ENCODE measurements at regions not wholly inside any gene's neighbourhood (a gene's known extent, or its start where the extent isn't known, plus 50 kb on each side); places are given as distances from the start of the nearest gene placed in this dataset.
"Not testable (repeated sequence)": the region's sequence is repeated elsewhere in the genome, so short reads cannot be mapped to it uniquely, and the experiment has no call there.

DNA sequence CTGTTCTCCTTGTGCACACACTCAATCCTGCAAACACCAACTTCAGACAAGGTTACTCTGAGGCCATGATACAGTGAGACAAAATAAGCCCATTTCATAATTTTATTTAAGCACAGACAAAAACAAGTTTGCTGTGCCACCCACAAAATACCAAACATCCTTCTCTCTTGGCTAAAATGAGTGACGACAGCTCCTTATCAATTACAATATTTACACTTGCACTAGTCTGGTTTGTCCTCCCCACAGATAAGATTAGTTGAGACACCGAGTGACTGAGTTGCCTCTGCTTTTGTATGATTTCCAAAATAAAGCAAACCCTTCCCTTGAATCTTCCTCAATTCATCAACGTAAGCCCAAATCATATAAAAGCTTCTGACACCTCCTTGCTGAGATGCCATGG lies 233.5 kb upstream of the ATP10A start:
- FAIRE-seq (no peak), DNase-seq (ENCODE audit: extremely low spot score, insufficient read length, low read depth) (no peak)

DNA sequence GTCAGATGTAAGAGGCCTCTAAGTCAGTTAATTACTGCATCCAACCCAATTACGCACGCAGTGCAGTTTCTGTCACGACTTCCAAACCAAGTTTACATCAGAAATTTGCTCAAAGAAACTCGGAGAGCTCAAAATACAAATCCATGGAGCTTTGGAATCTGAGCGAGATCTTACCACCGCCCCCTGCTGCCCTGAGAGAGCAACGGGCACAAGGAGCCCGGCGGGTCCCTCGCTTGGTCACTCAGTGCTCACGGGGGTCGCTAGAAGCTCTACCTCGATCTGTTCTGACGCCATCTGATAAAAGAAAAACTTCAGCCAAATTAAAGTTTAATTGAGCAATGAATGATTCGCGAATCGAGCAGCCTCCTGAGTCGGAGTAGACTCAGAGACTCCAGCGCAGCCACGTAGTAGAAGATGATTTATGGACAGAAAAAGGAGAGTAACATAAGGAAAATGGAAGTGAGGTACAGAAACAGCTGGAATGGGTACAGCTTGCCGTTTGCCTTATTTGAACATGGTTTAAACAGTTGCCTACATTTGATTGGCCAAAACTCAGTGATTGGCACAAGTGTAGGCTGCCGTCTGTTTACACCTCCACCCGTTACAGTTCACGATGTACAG lies 232.7 kb upstream of the ATP10A start:
- FAIRE-seq (no peak), DNase-seq (ENCODE audit: extremely low spot score, insufficient read length, low read depth) (no peak)

DNA sequence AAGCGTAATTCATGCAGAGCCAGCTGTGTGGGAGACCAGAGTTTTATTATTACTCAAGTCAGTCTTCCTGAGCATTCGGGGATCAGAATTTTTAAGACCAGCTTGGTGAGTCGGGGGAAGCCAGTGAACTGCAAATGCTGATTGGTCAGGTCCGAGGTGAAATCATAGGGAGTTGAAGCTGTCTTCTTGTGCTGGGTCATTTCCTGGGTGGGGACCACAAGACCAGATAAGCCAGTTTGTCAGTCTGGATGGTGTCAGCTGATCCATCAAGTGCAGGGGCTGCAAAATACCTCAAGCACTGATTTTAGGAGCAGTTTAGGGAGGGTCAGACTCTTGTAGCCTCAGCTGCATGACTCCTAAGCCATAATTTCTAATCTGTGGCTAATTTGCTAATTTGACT lies 228.1 kb upstream of the ATP10A start:
- no peak for DNase-seq (ENCODE audit: extremely low spot score, insufficient read length, low read depth)
- no peak for FAIRE-seq

DNA sequence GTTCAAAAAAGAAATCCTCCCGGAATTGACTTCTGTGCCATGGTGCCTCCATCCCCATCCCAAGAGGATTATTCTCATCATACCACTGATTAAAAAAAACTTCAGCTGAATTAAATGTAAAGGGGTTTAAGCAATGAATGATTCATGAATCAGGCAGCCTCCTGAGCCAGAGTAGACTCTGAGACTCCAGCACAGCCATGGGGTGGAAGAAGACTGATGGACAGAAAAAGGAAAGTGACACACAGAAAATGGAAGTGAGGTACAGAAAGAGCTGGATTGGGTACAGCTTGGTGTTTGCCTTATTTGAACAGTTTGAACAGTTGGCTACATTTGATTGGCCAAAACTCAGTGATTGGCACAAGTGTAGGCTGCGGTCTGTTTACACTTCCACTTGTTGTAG lies 224.8 kb upstream of the ATP10A start:
- no peak for FAIRE-seq
- no peak for DNase-seq (ENCODE audit: extremely low spot score, insufficient read length, low read depth)

DNA sequence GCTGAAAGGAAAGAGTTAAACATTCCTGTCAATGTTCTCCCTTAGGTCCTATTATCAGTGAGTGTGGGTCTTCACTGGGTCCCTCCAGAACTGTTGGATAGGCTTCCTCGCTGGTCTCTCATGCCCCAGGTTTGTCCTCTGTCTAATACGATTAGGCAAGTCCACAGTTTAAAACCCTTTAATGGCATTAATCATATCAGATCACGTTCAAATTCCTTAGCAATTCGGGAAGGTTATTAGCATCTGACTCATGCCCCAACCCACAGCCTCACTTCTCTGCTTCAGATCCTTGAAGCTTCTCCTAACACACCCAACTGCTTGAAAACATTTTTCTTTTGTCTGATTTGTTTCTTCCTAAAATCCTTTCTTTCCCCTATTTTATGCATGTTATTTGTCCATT lies 224.3 kb upstream of the ATP10A start:
- FAIRE-seq (no peak), DNase-seq (ENCODE audit: extremely low spot score, insufficient read length, low read depth) (no peak)

DNA sequence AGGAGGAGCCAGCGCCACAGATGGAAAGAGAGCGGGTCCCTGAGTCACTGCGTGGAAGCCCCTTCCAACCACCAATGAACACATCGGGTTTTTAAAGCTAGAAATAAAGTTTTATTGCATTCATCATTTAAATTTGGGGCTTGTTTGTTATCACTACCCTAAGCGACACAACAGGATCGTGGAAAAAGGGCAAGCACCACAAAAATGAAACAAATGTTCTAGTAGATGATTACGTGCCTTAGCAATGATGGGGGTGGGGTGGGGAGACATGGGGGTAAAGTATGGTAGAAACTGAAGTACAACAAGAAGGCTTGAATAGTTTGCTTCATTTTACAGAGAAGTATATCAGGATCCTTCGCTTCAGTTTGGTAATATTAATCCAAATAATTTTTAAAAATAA lies 221.6 kb upstream of the ATP10A start:
- DNase-seq (ENCODE audit: extremely low spot score, insufficient read length, low read depth) (no peak), FAIRE-seq (no peak)

DNA sequence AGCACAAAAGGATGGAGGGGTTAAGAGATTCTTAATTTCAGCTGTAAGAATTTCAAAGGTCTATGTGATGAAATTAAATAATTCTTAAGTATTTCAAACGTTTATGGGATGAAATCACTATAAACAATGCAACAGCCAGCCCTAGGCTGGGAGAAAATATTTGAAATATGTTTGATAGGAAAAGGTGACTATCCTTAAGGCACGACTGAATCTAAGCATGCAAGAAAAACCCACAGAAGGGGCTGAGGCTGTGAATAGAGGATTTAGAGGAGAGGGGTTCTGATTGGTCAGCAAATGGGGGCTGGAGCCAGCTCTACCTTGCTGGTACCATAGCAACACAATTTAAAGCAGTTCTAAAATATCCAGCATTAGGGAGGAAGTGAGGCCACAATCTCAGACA lies 220.8 kb upstream of the ATP10A start:
- FAIRE-seq (no peak), DNase-seq (ENCODE audit: extremely low spot score, insufficient read length, low read depth) (no peak)

DNA sequence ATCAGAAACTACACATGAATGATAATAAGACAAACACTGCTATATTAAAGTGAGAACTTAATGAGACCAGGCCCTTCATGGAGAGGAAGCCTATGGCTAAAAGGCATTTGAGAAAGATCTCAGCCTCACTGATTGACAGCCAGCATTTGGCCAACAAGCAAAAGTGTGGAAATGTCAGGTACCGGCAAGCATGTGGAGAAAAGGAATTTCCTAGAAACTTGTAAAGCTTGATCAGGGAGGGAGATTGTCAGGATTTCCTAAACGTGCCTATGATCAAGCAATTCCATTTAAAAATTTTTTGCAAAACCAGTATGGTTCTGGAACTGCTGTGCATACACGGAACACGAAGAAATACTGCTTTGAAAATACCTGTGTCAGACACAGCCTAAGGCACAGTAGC lies 220.3 kb upstream of the ATP10A start:
- FAIRE-seq (no peak), DNase-seq (ENCODE audit: extremely low spot score, insufficient read length, low read depth) (no peak)

DNA sequence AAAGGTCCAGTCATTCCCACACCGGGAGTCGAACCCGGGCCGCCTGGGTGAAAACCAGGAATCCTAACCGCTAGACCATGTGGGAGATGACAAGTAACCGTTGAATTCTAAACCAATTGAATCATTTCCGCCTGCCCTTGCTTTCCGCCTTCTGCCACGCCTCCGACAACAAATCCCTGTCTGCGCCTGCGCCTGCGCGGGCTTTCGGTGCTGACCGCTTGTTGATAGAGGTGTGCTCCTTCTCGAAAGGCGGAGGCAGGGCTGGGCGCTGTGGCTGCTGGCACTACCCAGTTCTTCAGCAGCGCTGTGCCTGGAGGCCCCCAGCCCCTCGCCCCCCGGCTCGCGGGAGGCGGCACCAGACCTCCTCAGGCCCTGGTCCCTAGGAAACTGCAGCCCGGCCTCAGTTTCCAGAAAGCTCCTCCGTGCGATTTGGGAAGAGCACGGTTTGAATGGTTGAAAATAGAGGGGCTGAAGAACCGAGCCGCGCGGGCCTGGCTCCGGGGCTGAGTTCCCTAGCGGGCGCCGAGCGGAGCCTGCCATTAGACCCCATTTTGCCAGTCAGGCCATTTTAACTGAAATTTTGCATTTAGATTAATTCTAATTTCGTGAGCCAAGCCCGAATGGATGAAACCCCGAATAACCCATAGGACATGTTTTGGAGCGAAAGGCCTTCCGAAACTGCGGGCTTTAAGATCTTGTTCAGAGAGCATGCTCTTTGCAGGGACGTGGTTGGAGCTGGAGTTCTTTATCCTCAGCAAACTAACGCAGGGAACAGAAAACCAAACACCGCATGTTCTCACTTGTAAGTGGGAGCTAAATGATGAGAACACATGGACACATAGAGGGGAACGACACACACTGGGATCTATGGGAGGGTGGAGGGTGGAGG lies 219.3 kb upstream of the ATP10A start:
- peak; percentile 60 for FAIRE-seq

DNA sequence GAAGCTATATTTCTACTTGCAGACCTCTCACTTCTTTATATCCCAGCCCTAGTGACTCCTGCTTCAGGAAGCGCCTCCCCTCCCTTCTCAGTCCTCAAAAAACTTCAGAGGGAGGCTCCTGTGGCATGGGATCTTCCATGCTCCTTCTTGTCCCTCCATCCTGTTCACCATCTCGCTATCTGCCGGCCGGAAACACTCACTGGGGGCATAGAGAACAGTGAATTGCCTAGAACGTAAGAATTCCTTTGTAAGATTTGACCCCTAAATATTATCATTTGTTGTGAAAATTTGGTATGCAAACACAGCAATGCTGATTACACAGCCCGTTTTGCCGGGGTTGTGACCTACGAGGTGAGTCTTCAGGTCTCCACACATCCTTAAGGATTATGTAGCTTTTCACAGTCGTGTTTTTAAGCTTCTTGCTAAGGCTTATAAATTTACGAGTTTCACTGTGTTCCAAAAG lies 218.7 kb upstream of the ATP10A start:
- FAIRE-seq (no peak), DNase-seq (ENCODE audit: extremely low spot score, insufficient read length, low read depth) (no peak)

More for the DNA sequence above, 219.3 kb upstream of the ATP10A start:
- peak; percentile 36 for DNase-seq (ENCODE audit: extremely low spot score, insufficient read length, low read depth)

DNA sequence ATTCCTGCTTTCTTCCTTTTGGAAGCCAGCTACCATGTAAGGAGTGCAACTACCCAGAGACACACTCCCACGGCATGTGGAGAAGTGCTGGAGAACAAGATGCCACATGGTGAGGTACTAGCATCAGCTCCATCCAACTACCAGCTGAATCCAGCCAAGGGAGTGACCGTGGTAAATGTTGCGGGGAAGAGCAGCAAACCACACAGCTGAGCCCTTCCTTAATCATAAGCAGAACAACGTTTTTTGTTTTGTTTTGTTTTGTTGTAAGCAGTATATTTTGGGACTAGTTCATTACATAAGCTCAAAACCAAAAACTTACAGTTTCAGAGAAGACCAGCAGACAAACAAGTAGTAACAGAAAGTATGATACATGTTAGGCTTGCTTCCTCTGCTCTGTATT lies 212.6 kb upstream of the ATP10A start:
- FAIRE-seq (no peak), DNase-seq (ENCODE audit: extremely low spot score, insufficient read length, low read depth) (no peak)

DNA sequence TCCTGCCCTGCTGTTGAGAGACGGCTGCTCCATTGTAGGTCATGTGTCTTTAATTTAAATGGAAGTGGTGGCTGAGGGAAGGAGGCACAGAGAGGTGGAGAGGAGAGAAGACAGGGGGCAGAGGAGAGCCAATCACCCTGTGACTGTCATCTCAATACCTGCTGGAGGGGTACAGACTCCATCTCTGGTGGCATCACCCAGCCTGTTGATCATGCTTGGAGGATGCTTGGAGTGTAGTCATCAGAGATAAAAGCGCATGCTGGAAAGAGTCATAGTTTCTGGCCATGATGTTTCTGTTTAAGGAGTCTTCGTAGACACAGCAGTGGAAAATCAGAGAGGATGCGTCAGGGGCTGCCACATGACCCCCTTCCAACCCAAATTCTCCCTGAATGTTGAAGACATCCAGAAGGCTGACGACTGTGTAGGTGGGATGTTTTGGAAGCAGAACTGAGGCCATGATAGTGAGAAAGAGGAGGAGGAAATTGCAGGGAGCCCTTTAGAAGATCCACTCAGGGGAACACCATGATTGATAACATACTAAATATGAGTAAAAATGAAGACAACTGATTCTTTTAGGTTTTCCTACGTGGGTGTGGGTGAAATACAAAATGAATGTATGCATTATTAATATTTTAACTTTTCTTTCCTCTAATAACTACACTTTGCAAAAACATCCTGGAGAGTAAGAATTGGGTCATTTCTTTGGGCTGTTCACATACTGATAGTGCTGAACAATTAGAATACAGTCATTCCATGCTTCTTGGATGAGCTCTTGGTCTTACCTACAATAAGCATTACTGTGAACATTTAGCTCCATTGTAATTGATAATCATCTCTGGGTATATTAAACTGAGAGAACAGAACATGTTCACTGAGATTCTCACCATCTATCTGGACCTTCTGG lies 210.6 kb upstream of the ATP10A start:
- DNase-seq (ENCODE audit: extremely low spot score, insufficient read length, low read depth) (no peak), FAIRE-seq (no peak)

DNA sequence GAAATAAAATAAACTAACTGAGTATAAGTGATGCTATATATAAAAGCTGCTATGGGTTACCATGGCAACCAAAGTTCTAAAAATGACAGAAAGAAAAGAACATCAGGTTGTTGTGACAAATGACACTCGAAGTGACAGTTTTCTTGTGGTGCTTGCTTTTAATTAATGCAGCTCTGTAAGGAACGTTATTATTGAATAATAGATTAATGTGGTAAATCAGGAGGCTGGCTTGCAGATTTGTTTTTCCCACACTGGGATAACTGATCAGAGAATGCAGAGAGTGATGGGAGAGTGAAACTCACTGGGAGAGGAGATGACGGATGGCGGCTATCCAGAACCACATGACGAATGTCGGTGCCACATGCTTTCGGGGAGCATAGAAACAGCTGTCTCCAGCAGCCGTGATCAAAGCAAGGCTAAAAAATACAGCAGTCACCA lies 207.0 kb upstream of the ATP10A start:
- no peak for DNase-seq (ENCODE audit: extremely low spot score, insufficient read length, low read depth)
- no peak for FAIRE-seq

DNA sequence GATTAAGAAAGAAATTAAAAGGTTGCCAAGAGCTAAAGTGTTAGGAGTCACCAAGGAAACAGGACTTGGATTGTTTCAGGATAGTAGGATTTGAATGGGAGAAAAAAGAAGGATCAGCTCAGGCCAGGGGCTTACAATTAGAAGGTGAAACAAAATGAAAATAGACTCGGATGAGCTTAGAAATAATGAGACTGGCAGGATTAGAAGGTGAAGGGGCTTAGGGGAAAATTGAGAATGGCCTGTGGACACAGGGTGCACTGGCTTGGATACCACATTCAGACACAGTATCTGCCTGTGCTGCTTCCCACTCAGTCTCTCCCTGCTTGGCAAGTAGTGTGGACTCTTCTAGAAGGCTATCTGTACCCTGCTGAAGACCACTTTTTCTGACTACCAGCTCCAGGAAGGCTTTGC lies 206.1 kb upstream of the ATP10A start:
- FAIRE-seq (no peak), DNase-seq (ENCODE audit: extremely low spot score, insufficient read length, low read depth) (no peak)

DNA sequence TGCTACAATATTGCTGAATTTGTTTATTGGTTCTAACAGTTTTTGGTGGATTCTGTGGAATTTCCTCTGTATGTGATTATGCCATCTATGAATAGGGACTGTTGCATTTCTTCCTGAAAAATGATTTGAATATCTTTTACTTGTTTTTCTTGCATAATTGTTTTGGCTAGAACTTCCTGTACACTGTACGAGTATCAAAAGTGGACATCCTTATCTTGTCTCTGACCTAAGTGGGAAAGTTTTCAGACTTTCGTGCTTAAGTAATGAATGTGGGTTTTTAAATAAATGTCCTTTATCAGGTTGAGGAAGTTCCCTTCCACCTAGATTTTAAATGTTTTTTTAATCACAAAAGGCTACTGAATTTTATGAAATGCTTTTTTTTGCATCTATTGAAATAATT lies 203.8 kb upstream of the ATP10A start:
- no peak for DNase-seq (ENCODE audit: extremely low spot score, insufficient read length, low read depth)
- FAIRE-seq = no peak

DNA sequence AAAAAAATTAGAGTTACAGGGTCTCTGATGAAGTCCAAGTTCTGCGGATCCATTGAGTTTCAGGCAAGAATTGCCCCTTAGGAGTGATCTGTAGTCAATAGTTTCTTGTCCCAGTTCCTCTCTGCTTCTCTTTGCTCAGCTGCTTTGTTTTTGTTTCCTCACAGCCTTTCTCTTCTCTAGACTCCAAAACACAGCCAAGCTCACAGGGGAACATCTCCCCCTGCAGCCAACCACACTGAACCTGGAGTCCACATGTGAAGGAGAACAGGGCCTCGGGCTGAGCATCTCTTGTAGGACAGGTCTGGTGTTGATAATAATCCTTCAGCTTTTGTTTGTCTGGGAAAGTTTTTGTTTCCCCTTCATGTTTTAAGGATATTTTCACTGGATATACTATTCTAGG lies 202.6 kb upstream of the ATP10A start:
- no peak for FAIRE-seq
- no peak for DNase-seq (ENCODE audit: extremely low spot score, insufficient read length, low read depth)

DNA sequence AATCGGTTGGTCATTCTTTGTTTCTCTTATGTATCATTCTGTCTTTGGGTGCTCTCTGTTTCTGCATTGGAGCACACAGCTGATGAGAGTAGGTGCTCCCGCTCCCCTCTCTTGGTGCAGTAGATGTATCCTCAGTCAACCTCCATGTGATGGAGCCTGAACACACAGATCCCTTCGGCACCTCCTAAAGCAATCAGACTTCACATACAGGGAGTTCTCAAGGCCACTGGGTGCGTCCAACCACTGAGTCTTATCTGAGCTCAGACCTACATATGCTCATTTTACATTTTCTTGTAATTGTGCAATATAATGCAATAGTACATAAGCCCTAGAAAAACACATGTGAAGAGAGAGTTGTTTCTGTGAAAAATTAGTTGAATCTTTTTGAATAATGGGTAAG lies 198.1 kb upstream of the ATP10A start:
- FAIRE-seq (no peak), DNase-seq (ENCODE audit: extremely low spot score, insufficient read length, low read depth) (no peak)

DNA sequence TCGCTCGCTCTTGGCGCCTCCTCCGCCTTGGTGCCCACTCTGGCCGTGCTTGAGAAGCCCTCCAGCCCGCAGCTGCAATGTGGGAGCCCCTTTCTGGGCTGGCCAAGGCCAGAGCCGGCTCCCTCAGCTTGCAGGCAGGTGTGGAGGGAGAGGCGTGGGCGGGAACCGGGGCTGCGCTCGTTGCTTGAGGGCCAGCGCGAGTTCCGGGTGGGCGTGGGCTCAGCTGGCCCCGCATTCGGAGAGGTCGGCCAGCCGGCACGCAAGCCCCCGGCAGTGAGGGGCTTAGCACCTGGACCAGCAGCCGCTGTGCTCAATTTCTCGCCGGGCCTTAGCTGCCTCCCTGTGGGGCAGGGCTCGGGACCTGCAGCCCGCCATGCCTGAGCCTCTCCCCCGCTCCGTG lies 193.6 kb upstream of the ATP10A start:
- not testable (repeated sequence) for FAIRE-seq; DNase-seq (ENCODE audit: extremely low spot score, insufficient read length, low read depth)

DNA sequence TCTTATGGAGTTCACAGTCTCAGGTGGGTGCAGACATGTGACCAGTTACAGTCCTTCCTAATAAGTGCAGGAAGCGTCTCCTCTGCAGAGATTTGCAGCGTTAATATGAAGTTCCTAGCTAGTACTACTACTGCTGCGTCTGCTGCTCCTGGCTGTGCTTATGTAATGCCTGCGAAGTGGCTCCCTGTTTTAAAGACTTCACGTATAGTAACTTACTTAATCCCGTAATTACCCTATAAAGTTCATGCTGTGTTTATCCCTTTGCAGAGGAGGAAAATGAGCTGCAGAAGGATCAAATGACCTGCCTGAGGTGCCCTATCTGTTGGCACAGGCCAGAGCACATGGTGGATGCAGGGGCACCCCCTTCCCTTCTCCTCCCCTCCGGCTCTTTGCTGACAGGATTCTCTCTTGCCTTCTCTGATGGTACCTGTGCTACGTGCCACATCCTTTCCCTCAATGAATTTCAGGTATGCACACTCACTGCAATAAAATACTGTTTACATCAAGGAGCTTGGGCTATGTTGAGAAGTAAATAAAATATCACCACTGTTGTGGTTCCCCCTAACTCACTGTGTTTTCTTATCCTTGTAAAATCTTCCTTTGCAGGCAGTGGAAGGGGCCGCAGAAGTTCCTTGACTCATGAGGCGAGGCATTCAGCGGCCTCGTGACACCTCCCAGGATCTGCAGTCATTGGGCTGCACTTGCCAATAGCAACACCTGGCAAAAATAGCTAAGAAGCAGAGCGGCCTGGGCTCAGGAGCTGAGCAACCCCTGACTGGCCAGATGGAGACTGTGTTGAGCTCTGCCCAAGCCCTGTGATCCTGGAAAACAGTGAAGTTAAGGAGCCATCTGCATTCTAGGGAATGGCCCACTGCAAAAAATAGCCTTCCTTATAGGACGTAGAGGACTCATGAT lies 188.9 kb upstream of the ATP10A start:
- no peak for DNase-seq (ENCODE audit: extremely low spot score, insufficient read length, low read depth)
- no peak for FAIRE-seq

DNA sequence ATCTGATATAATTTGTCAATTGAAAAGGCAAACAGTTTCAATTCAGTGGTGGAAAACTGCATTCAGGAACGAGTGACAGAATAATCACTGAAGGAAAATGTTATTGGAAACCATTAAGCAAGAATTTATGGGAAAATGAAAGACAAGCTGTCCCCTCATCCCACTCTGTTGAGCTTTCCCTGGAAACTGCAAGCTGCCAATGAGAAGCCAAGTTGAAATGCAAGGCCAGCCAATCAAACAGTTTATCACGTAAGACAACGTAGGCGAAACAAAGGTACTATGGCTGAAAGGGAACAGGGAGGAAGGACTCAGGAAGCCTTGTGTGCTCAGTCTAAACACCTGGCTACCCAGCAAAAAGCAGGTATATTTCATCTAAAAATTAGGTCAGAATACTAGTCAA lies 187.9 kb upstream of the ATP10A start:
- DNase-seq (ENCODE audit: extremely low spot score, insufficient read length, low read depth) (no peak), FAIRE-seq (no peak)
